RWPE1 (cell line): ENCODE measurements at regions not wholly inside any gene's neighbourhood (a gene's known extent, or its start where the extent isn't known, plus 50 kb on each side); places are given as distances from the start of the nearest gene placed in this dataset.

Experiments used
- CTCF ChIA-PET: fragments of 350-600 bp; sonication (Branson Sonifier 250); formaldehyde crosslinking; extraction: SDS; loops from one replicate; lab custom pipeline; 2021; lab: Yijun Ruan, JAX
- POLR2A ChIA-PET: fragments of 400-600 bp; formaldehyde crosslinking; extraction: SDS; loops from one replicate; lab custom pipeline; 2020; ENCODE audit warnings: antibody characterized with exemption; ENCODE audit not compliant: low non-redundant PET; lab: Yijun Ruan, JAX
- DNase-seq: peaks from one replicate; pipeline ENCODE4 v3.0.0; 2012; ENCODE audit warnings: low spot score
- H3K27ac ChIP-seq: fragments of 450-650 bp; 2 replicates; pipeline ENCODE4 v1.5.1; 2017
- CTCF ChIP-seq: fragments of 450-650 bp; conservative IDR thresholded peaks from 2 replicates; pipeline ENCODE4 v1.5.1; 2017; ENCODE audit warnings: low read depth, mild to moderate bottlenecking

GRCh38 chr10:78540355-78541076 is 506.9 kb downstream of the RPS24 start:
- DNase-seq: no peak
- ChIA-PET POLR2A (no interaction called here), CTCF (no interaction called here)
- no peak overlapping the region for H3K27ac ChIP-seq
- no peak for TF ChIP-seq CTCF

- no peak overlapping the region for H3K27ac ChIP-seq
- no peak for TF ChIP-seq CTCF
- CTCF ChIA-PET: interaction anchor here (0.7 kb wide), 1 partner anchor 17 kb away, joined by 3 read pairs; no protein-coding TSS in a partner anchor
- POLR2A ChIA-PET: no interaction called here
- DNase-seq: no peak
Observed at GRCh38 chr10:78541481-78542140, 507.9 kb downstream of the RPS24 start.

- CTCF ChIA-PET: interaction anchor here (0.5 to 0.7 kb wide), 2 partner anchors 17 to 21 kb away, joined by 3 read pairs; no protein-coding TSS in a partner anchor
- no peak overlapping the region for H3K27ac ChIP-seq
- POLR2A ChIA-PET: no interaction called here
- DNase-seq: no peak
- TF ChIP-seq CTCF: no peak
Observed at GRCh38 chr10:78542141-78542489, 508.5 kb downstream of the RPS24 start.

- DNase-seq: no peak
- ChIA-PET CTCF (interaction anchor here (0.5 to 0.7 kb wide), 2 partner anchors 18 to 21 kb away, joined by 3 read pairs; no protein-coding TSS in a partner anchor), POLR2A (no interaction called here)
- no peak overlapping the region for H3K27ac ChIP-seq
- no peak for TF ChIP-seq CTCF
Observed at GRCh38 chr10:78542521-78542920, 508.9 kb downstream of the RPS24 start.

GRCh38 chr10:78543031-78543748 is 509.5 kb downstream of the RPS24 start:
- no peak for DNase-seq
- no peak overlapping the region for H3K27ac ChIP-seq
- ChIA-PET POLR2A (no interaction called here), CTCF (interaction anchor here (0.5 to 0.7 kb wide), 3 partner anchors 239 to 1106 kb away, joined by 3 to 4 read pairs (median 3); no protein-coding TSS in a partner anchor)
- no peak for TF ChIP-seq CTCF

- ChIA-PET CTCF (interaction anchor here (0.5 to 0.7 kb wide), 2 partner anchors 240 to 651 kb away, joined by 3 to 4 read pairs; no protein-coding TSS in a partner anchor), POLR2A (no interaction called here)
- TF ChIP-seq CTCF: no peak
- no peak overlapping the region for H3K27ac ChIP-seq
- no peak for DNase-seq
Observed at GRCh38 chr10:78543749-78544362, 510.2 kb downstream of the RPS24 start.
